Natural killer cell (primary cell): ENCODE measurements at regions not wholly inside any gene's neighbourhood (a gene's known extent, or its start where the extent isn't known, plus 50 kb on each side); places are given as distances from the start of the nearest gene placed in this dataset.
"Not testable (repeated sequence)": the region's sequence is repeated elsewhere in the genome, so short reads cannot be mapped to it uniquely, and the experiment has no call there.

ENCODE experiments used
- ATAC-seq, 3 donors: fragments of 150-1000 bp in 2 of 3; fragments of 200-7000 bp in 1 of 3; cut with Tn5 transposase; 1 replicate in 1 of 3; 2 replicates in 2 of 3; pipeline ENCODE4 v1.10.0; 2021; ENCODE audit warnings: mild to moderate bottlenecking in 2 of 3, moderate library complexity in 2 of 3
- DNase-seq, 2 donors: peaks; one replicate each; pipeline versions ENCODE4 v3.0.0 to v3.0.0-alpha.2; 2013 to 2021; ENCODE audit warnings: mixed read lengths in 1 of 2
- H3K27ac ChIP-seq: one replicate; pipeline ENCODE4 v1.5.1; 2013; ENCODE audit warnings: mild to moderate bottlenecking, low read length
- H3K27me3 ChIP-seq: one replicate; pipeline ENCODE4 v1.6.1; 2013; ENCODE audit warnings: low read length; ENCODE audit not compliant: control insufficient read depth, insufficient read depth
- H3K36me3 ChIP-seq: one replicate; pipeline ENCODE4 v1.6.1; 2013; ENCODE audit warnings: low read length; ENCODE audit not compliant: control insufficient read depth, insufficient read depth
- H3K4me1 ChIP-seq: one replicate; pipeline ENCODE4 v1.6.1; 2013; ENCODE audit warnings: low read length; ENCODE audit not compliant: control insufficient read depth, insufficient read depth
- H3K4me3 ChIP-seq: one replicate; pipeline ENCODE4 v1.5.1; 2013; ENCODE audit warnings: low read length
- H3K9me3 ChIP-seq: one replicate; pipeline ENCODE4 v1.6.1; 2013; ENCODE audit warnings: low read length; ENCODE audit not compliant: control insufficient read depth, insufficient read depth
- H3K27ac Mint-ChIP-seq, 2 donors: one replicate each; pipeline ENCODE4 v1.8.0; 2022; ENCODE audit warnings: mild to moderate bottlenecking in 2 of 2, mixed read lengths in 2 of 2, moderate library complexity in 1 of 2
- H3K27me3 Mint-ChIP-seq, 2 donors: one replicate each; pipeline ENCODE4 v1.8.0; 2022; ENCODE audit warnings: low read depth in 2 of 2, mixed read lengths in 2 of 2
- H3K36me3 Mint-ChIP-seq: one replicate; pipeline ENCODE4 v1.8.0; 2022; ENCODE audit warnings: mixed read lengths
- H3K4me1 Mint-ChIP-seq, 2 donors: one replicate each; pipeline ENCODE4 v1.8.0; 2022; ENCODE audit warnings: mixed read lengths in 2 of 2
- H3K4me3 Mint-ChIP-seq: one replicate; pipeline ENCODE4 v1.8.0; 2022; ENCODE audit warnings: mild to moderate bottlenecking, moderate library complexity, mixed read lengths
- H3K9me3 Mint-ChIP-seq, 2 donors: one replicate each; pipeline ENCODE4 v1.8.0; 2022; ENCODE audit warnings: mixed read lengths in 2 of 2
- CTCF ChIP-seq: fragments of 200-600 bp; IDR thresholded peaks from one replicate; pipeline ENCODE4 v1.8.0; 2022; ENCODE audit warnings: antibody characterized with exemption
- WGBS: methylation state at CpG from one replicate; pipeline ENCODE4 v1.1.7; 2013; ENCODE audit warnings: missing lambda C conversion rate; ENCODE audit not compliant: insufficient coverage; 5-methylcytosine and 5-hydroxymethylcytosine counted together
- intact Hi-C: fragments of 100-400 bp; cut with micrococcal nuclease; formaldehyde crosslinking; loops from one replicate; pipeline ENCODE4 v1.14.2; 2022

GRCh38 chr6:27805347-27805746, 106.8 kb downstream of the OR2B2 start:
- ATAC-seq (no peak), DNase-seq (no peak)
- H3K27ac ChIP-seq: no peak overlapping the region
- TF ChIP-seq CTCF: no peak
- intact Hi-C loops: loop anchor here (5.0 to 10.0 kb wide), 4 partner anchors 53 to 658 kb away; partner anchors contain the start of gene ZNF184
- Mint-ChIP-seq H3K4me1 (peaks cover 25 to 27% of the 10 kb centered on the region in 2 donors), H3K9me3 (no peaks in the 10 kb centered on the region), H3K27me3 (no peaks in the 10 kb centered on the region), H3K4me3 (peak overlapping the region; percentile 32), H3K27ac (no peak overlapping the region), H3K36me3 (no peaks in the 10 kb centered on the region)
- no peaks in the 10 kb centered on the region for H3K9me3 ChIP-seq
- H3K36me3 ChIP-seq: no peaks in the 10 kb centered on the region
- H3K4me1 ChIP-seq: peaks cover 18% of the 10 kb centered on the region
- H3K27me3 ChIP-seq: no peaks in the 10 kb centered on the region
- whole genome bisulfite sequencing: 97% methylated on average over 1 of the region's 2 CpGs
- no peak overlapping the region for H3K4me3 ChIP-seq

GRCh38 chr6:27804851-27805250, 107.3 kb downstream of the OR2B2 start:
- TF ChIP-seq CTCF: no peak
- intact Hi-C loops: loop anchor here (5.0 to 10.0 kb wide), 4 partner anchors 53 to 658 kb away; partner anchors contain the start of gene ZNF184
- DNase-seq: no peak
- H3K4me3 Mint-ChIP-seq: no peak overlapping the region
- H3K27ac Mint-ChIP-seq: no peak overlapping the region
- no peaks in the 10 kb centered on the region for H3K36me3 Mint-ChIP-seq
- peaks cover 20 to 22% of the 10 kb centered on the region in 2 donors for H3K4me1 Mint-ChIP-seq
- H3K4me3 ChIP-seq: no peak overlapping the region
- ATAC-seq: no peak
- H3K27me3 ChIP-seq: no peaks in the 10 kb centered on the region
- H3K27me3 Mint-ChIP-seq: no peaks in the 10 kb centered on the region
- H3K4me1 ChIP-seq: peaks cover 14% of the 10 kb centered on the region
- no peaks in the 10 kb centered on the region for H3K36me3 ChIP-seq
- H3K9me3 Mint-ChIP-seq: no peaks in the 10 kb centered on the region
- H3K9me3 ChIP-seq: no peaks in the 10 kb centered on the region
- H3K27ac ChIP-seq: no peak overlapping the region
- WGBS: 94% methylated on average over 3 of the region's 4 CpGs

GRCh38 chr6:27800731-27801373, 111.3 kb downstream of the OR2B2 start:
- no peak for ATAC-seq
- H3K36me3 ChIP-seq: no peaks in the 10 kb centered on the region
- Mint-ChIP-seq H3K9me3 (no peaks in the 10 kb centered on the region), H3K4me1 (peaks cover 0 to 2% of the 10 kb centered on the region in 2 donors), H3K4me3 (no peak overlapping the region), H3K27me3 (peaks cover 0 to 5% of the 10 kb centered on the region in 2 donors), H3K27ac (no peak overlapping the region), H3K36me3 (no peaks in the 10 kb centered on the region)
- TF ChIP-seq CTCF: no peak
- no peaks in the 10 kb centered on the region for H3K27me3 ChIP-seq
- WGBS: 80% methylated on average over 2 of the region's 2 CpGs
- no peak for DNase-seq
- intact Hi-C loops: loop anchor here (10.0 kb wide), 1 partner anchor 326 kb away; the partner anchor contains the start of gene ZNF184
- no peaks in the 10 kb centered on the region for H3K9me3 ChIP-seq
- H3K27ac ChIP-seq: no peak overlapping the region
- H3K4me3 ChIP-seq: no peak overlapping the region
- H3K4me1 ChIP-seq: no peaks in the 10 kb centered on the region

- Histone ChIP-seq H3K4me1 (peaks cover 3% of the 10 kb centered on the region), H3K27ac (no peak overlapping the region), H3K27me3 (no peaks in the 10 kb centered on the region), H3K36me3 (no peaks in the 10 kb centered on the region), H3K9me3 (no peaks in the 10 kb centered on the region), H3K4me3 (no peak overlapping the region)
- intact Hi-C loops: no loop called here
- 91% methylated on average over 1 of the region's 1 CpG for WGBS
- ATAC-seq: no peak
- H3K4me1 Mint-ChIP-seq: peaks cover 2 to 9% of the 10 kb centered on the region in 2 donors
- no peak for TF ChIP-seq CTCF
- no peaks in the 10 kb centered on the region for H3K36me3 Mint-ChIP-seq
- no peaks in the 10 kb centered on the region for H3K9me3 Mint-ChIP-seq
- H3K27me3 Mint-ChIP-seq: peaks cover 0 to 5% of the 10 kb centered on the region in 2 donors
- no peak overlapping the region for H3K27ac Mint-ChIP-seq
- DNase-seq: no peak
- no peak overlapping the region for H3K4me3 Mint-ChIP-seq
Observed at GRCh38 chr6:27797960-27798359, 114.2 kb downstream of the OR2B2 start.

GRCh38 chr6:27796736-27797481, 115.3 kb downstream of the OR2B2 start:
- H3K4me3 Mint-ChIP-seq, H3K36me3 Mint-ChIP-seq, H3K27me3 Mint-ChIP-seq, H3K27ac Mint-ChIP-seq, H3K4me3 ChIP-seq, H3K27me3 ChIP-seq, H3K36me3 ChIP-seq, intact Hi-C loops, H3K9me3 ChIP-seq, H3K27ac ChIP-seq, H3K9me3 Mint-ChIP-seq, ATAC-seq, DNase-seq: not testable (repeated sequence)
- 98% methylated on average over 5 of the region's 8 CpGs for whole genome bisulfite sequencing
- peaks cover 13% of the 10 kb centered on the region for H3K4me1 ChIP-seq
- peaks cover 13 to 20% of the 10 kb centered on the region in 2 donors for H3K4me1 Mint-ChIP-seq
